OCI-LY1 (cell line): ENCODE measurements at regions not wholly inside any gene's neighbourhood (a gene's known extent, or its start where the extent isn't known, plus 50 kb on each side); places are given as distances from the start of the nearest gene placed in this dataset.

Source experiments
- CTCF ChIP-seq: fragments of 200-600 bp; sonication (generic), shearing (Covaris generic); IDR thresholded peaks from 2 replicates; pipeline ENCODE4 v1.5.1; 2017; ENCODE audit warnings: mild to moderate bottlenecking, antibody characterized with exemption, low read length, moderate library complexity, mixed read lengths
- EZH2 ChIP-seq: fragments of 200-600 bp; sonication (generic), shearing (Covaris generic); IDR thresholded peaks from 2 replicates; pipeline ENCODE4 v1.8.0; 2017; ENCODE audit warnings: borderline replicate concordance, mixed run types, mild to moderate bottlenecking, antibody characterized with exemption, low read length, moderate library complexity, mixed read lengths

GRCh38 chr5:98997000-98997399, 68.2 kb upstream of the CHD1 start:
- TF ChIP-seq EZH2 (no peak), CTCF (no peak)
